Panc1 (cell line): ENCODE measurements at regions not wholly inside any gene's neighbourhood (a gene's known extent, or its start where the extent isn't known, plus 50 kb on each side); places are given as distances from the start of the nearest gene placed in this dataset.

ENCODE experiments used
- POLR2AphosphoS5 ChIP-seq: IDR thresholded peaks from 2 replicates; pipeline ENCODE4 v1.6.1; 2012; ENCODE audit warnings: mild to moderate bottlenecking, low read depth, low read length, moderate library complexity
- SIN3A ChIP-seq: IDR thresholded peaks from 2 replicates; pipeline ENCODE4 v1.6.1; 2012; ENCODE audit warnings: low read depth, mild to moderate bottlenecking, low read length, moderate library complexity, borderline replicate concordance; ENCODE audit not compliant: insufficient read depth
- TCF7L2 ChIP-seq: IDR thresholded peaks from 2 replicates; pipeline ENCODE4 v1.6.1; 2011; ENCODE audit warnings: mild to moderate bottlenecking, low read depth, low read length, inconsistent platforms
- TF ChIP-seq, protein P1 (sequence below), 2 experiments: IDR thresholded peaks; 2 replicates each; pipeline ENCODE4 v1.6.1; 2011 to 2012; ENCODE audit warnings: low read depth in 2 of 2, control low read depth in 1 of 2, low read length in 1 of 2, mild to moderate bottlenecking in 1 of 2, moderate library complexity in 1 of 2; ENCODE audit not compliant: insufficient read depth in 1 of 2
- TF ChIP-seq, protein P2 (sequence below): fragments of 450-650 bp; IDR thresholded peaks from 2 replicates; pipeline ENCODE4 v1.5.1; 2017; ENCODE audit warnings: mild to moderate bottlenecking

DNA sequence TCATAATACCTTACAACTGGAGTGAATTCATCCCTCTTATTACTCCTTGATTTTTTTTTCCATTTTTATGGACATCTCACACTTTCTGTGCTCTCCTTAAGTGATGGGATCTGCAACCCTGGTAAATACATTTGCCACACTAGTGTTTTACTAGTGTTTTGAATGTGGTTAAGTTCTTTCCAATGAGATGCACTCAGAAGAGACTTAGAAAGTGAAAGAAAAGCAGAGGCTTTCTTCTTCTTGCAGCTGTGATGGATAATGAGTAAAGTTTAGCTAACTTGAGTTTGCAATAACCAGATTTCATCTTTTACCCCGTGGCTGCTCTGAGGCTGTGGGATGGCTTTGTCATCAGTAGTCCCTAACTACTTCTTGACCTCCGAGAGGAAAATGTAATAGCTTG lies 1248.4 kb downstream of the NSUN3 start:
- TF ChIP-seq, protein P1, sequence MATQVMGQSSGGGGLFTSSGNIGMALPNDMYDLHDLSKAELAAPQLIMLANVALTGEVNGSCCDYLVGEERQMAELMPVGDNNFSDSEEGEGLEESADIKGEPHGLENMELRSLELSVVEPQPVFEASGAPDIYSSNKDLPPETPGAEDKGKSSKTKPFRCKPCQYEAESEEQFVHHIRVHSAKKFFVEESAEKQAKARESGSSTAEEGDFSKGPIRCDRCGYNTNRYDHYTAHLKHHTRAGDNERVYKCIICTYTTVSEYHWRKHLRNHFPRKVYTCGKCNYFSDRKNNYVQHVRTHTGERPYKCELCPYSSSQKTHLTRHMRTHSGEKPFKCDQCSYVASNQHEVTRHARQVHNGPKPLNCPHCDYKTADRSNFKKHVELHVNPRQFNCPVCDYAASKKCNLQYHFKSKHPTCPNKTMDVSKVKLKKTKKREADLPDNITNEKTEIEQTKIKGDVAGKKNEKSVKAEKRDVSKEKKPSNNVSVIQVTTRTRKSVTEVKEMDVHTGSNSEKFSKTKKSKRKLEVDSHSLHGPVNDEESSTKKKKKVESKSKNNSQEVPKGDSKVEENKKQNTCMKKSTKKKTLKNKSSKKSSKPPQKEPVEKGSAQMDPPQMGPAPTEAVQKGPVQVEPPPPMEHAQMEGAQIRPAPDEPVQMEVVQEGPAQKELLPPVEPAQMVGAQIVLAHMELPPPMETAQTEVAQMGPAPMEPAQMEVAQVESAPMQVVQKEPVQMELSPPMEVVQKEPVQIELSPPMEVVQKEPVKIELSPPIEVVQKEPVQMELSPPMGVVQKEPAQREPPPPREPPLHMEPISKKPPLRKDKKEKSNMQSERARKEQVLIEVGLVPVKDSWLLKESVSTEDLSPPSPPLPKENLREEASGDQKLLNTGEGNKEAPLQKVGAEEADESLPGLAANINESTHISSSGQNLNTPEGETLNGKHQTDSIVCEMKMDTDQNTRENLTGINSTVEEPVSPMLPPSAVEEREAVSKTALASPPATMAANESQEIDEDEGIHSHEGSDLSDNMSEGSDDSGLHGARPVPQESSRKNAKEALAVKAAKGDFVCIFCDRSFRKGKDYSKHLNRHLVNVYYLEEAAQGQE (IDR thresholded peaks at IDR 0.05; ENCODE audit: insufficient read depth in 1 of 2, low read depth in 2 of 2, low read length in 1 of 2), result no peak
- TF ChIP-seq, protein P2, sequence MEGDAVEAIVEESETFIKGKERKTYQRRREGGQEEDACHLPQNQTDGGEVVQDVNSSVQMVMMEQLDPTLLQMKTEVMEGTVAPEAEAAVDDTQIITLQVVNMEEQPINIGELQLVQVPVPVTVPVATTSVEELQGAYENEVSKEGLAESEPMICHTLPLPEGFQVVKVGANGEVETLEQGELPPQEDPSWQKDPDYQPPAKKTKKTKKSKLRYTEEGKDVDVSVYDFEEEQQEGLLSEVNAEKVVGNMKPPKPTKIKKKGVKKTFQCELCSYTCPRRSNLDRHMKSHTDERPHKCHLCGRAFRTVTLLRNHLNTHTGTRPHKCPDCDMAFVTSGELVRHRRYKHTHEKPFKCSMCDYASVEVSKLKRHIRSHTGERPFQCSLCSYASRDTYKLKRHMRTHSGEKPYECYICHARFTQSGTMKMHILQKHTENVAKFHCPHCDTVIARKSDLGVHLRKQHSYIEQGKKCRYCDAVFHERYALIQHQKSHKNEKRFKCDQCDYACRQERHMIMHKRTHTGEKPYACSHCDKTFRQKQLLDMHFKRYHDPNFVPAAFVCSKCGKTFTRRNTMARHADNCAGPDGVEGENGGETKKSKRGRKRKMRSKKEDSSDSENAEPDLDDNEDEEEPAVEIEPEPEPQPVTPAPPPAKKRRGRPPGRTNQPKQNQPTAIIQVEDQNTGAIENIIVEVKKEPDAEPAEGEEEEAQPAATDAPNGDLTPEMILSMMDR, result no peak
- TF ChIP-seq TCF7L2 (no peak), POLR2AphosphoS5 (no peak), SIN3A (no peak)
